ENCODE measurements at regions not wholly inside any gene's neighbourhood (a gene's known extent, or its start where the extent isn't known, plus 50 kb on each side); places are given as distances from the start of the nearest gene placed in this dataset.

- no peaks in the 10 kb centered on the region for H3K36me3 ChIP-seq
- no peaks in the 10 kb centered on the region for H3K4me1 ChIP-seq
- TF ChIP-seq, protein P1, sequence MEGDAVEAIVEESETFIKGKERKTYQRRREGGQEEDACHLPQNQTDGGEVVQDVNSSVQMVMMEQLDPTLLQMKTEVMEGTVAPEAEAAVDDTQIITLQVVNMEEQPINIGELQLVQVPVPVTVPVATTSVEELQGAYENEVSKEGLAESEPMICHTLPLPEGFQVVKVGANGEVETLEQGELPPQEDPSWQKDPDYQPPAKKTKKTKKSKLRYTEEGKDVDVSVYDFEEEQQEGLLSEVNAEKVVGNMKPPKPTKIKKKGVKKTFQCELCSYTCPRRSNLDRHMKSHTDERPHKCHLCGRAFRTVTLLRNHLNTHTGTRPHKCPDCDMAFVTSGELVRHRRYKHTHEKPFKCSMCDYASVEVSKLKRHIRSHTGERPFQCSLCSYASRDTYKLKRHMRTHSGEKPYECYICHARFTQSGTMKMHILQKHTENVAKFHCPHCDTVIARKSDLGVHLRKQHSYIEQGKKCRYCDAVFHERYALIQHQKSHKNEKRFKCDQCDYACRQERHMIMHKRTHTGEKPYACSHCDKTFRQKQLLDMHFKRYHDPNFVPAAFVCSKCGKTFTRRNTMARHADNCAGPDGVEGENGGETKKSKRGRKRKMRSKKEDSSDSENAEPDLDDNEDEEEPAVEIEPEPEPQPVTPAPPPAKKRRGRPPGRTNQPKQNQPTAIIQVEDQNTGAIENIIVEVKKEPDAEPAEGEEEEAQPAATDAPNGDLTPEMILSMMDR (IDR thresholded peaks at IDR 0.05): no peak
- DNase-seq (ENCODE audit: low spot score): no peak
- no peak overlapping the region for H3K27ac ChIP-seq
- H3K27me3 ChIP-seq: no peaks in the 10 kb centered on the region
- no peak overlapping the region for H3K4me3 ChIP-seq
- H3K9me3 ChIP-seq: no peaks in the 10 kb centered on the region
Observed at GRCh38 chr3:55332176-55332575, 154.9 kb downstream of the WNT5A start.

DNA sequence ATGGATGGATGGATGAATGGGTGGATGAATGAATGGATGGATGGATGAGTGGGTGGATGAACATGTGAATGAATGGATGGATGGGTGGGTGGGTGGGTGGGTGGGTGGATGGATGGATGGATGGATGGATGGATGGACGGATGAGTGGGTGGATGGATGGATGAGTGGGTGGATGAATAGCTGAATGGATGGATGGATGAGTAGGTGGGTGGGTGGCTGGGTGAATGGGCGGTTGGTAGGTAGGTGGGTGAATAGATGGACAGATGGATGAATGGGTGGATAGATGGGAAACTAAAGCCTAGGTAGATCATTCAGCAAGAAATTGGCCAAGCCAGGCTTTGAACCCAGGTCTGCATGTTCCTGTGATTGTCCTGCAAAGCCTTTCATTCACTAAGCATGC, 155.6 kb downstream of the WNT5A start:
- H3K36me3 ChIP-seq: no peaks in the 10 kb centered on the region
- DNase-seq (ENCODE audit: low spot score): no peak
- TF ChIP-seq, protein P1 (IDR thresholded peaks at IDR 0.05): no peak
- H3K4me3 ChIP-seq: no peak overlapping the region
- H3K27me3 ChIP-seq: no peaks in the 10 kb centered on the region
- H3K27ac ChIP-seq: no peak overlapping the region
- no peaks in the 10 kb centered on the region for H3K4me1 ChIP-seq
- no peaks in the 10 kb centered on the region for H3K9me3 ChIP-seq

DNA sequence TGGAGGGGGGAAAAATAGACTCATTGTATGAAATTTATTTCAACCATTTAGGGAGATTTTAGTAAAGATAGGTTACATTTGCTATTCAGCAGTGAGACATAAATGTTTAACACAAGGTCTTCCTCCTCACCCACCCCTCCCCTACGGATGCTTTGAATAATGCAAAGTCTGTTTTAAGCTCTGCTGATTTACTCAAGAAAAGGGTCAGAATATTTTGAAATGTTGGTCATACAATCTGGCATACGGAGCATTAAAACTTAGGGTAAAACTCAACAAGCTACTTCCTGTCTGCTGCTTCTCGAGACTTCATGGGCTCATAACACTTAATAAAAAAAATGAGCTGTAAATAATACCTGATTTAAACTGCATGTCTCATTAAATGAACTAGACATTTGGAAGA, 156.3 kb downstream of the WNT5A start:
- no peak overlapping the region for H3K4me3 ChIP-seq
- TF ChIP-seq, protein P1 (IDR thresholded peaks at IDR 0.05): no peak
- no peak for DNase-seq (ENCODE audit: low spot score)

GRCh38 chr3:55330355-55330754, 156.8 kb downstream of the WNT5A start:
- TF ChIP-seq, protein P1 (IDR thresholded peaks at IDR 0.05): no peak

More for the DNA sequence above, 156.3 kb downstream of the WNT5A start:
- Histone ChIP-seq H3K27ac (no peak overlapping the region), H3K36me3 (no peaks in the 10 kb centered on the region), H3K27me3 (no peaks in the 10 kb centered on the region), H3K4me1 (no peaks in the 10 kb centered on the region), H3K9me3 (no peaks in the 10 kb centered on the region)

GRCh38 chr3:55329849-55330248, 157.3 kb downstream of the WNT5A start:
- Histone ChIP-seq H3K4me3 (no peak overlapping the region), H3K27me3 (no peaks in the 10 kb centered on the region), H3K27ac (no peak overlapping the region)

More at GRCh38 chr3:55330355-55330754, 156.8 kb downstream of the WNT5A start:
- Histone ChIP-seq H3K4me1 (no peaks in the 10 kb centered on the region), H3K4me3 (no peak overlapping the region), H3K9me3 (no peaks in the 10 kb centered on the region), H3K27me3 (no peaks in the 10 kb centered on the region), H3K27ac (no peak overlapping the region), H3K36me3 (no peaks in the 10 kb centered on the region)
- no peak for DNase-seq (ENCODE audit: low spot score)

More at GRCh38 chr3:55329849-55330248, 157.3 kb downstream of the WNT5A start:
- no peaks in the 10 kb centered on the region for H3K4me1 ChIP-seq
- no peaks in the 10 kb centered on the region for H3K36me3 ChIP-seq
- no peak for DNase-seq (ENCODE audit: low spot score)
- TF ChIP-seq, protein P1 (IDR thresholded peaks at IDR 0.05): no peak
- H3K9me3 ChIP-seq: no peaks in the 10 kb centered on the region

All from right atrium auricular region (tissue), 2 donors.